OCI-LY7 (cell line): ENCODE measurements at regions not wholly inside any gene's neighbourhood (a gene's known extent, or its start where the extent isn't known, plus 50 kb on each side); places are given as distances from the start of the nearest gene placed in this dataset.

ENCODE experiments used
- CTCF ChIP-seq: fragments of 200-600 bp; sonication (generic); conservative IDR thresholded peaks from 2 replicates; pipeline ENCODE4 v1.5.1; 2014; ENCODE audit warnings: mild to moderate bottlenecking, antibody characterized with exemption, low read length, moderate library complexity, mixed read lengths
- EZH2phosphoT487 ChIP-seq: fragments of 200-600 bp; sonication (generic); IDR thresholded peaks from 2 replicates; pipeline ENCODE4 v1.6.1; 2018; ENCODE audit warnings: low read depth, borderline replicate concordance, mild to moderate bottlenecking, mixed run types, antibody characterized with exemption, low read length, moderate library complexity, mixed read lengths

DNA sequence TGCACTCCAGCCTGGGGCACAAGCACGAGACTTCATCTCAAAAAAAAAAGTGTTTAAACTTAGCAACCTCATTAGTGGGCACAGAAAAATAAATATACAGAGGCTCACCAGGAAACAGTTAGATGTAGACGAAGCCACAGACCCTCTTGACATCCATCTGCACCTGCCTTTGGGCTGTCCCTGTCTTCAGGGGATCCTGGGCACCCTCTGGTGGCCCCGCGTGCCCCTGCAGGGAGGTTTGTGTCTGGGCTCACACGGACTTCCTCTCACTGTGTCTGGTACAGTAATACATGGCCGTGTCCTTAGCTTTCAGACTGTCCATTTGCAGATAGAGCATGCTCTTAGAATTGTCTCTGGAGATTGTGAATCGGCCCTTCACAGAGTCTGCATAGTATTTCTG is 916.5 kb downstream of the TMEM121 start:
- TF ChIP-seq CTCF (peak; percentile 64), EZH2phosphoT487 (no peak)
